NOMO-1 treated with dmso at 0.1 percent for 144 hours (cell line): ENCODE measurements at regions not wholly inside any gene's neighbourhood (a gene's known extent, or its start where the extent isn't known, plus 50 kb on each side); places are given as distances from the start of the nearest gene placed in this dataset.

Experiments
- DNase-seq: peaks from one replicate; lab custom pipeline; 2025; ENCODE audit not compliant: unreplicated experiment; lab: John Stamatoyannopoulos, UW

DNA sequence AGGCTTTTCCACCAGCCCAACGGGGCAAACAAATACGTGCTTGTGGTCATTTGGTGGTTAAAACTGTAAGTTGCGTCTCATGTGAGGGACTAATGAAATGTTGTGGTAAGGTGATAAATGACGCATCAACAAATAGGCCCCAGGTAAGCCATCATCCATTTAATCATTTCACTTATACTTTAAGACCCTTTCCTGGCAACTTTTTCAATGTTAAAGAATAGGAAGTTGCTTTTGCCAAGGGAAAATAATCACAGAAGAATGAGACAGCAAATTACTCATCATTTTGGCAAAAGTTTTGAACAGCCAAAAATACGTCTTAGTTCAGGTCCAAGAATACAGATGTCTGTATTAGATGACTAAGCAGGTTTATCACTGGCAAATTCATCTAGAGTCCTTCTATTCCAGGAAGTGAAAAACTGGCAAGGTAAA, 660.4 kb downstream of the SLITRK1 start:
- DNase-seq = no peak

GRCh38 chr13:83221256-83221655, 661.0 kb downstream of the SLITRK1 start:
- DNase-seq = no peak

- no peak for DNase-seq
Measured at GRCh38 chr13:83220241-83220640, 662.0 kb downstream of the SLITRK1 start.

DNA sequence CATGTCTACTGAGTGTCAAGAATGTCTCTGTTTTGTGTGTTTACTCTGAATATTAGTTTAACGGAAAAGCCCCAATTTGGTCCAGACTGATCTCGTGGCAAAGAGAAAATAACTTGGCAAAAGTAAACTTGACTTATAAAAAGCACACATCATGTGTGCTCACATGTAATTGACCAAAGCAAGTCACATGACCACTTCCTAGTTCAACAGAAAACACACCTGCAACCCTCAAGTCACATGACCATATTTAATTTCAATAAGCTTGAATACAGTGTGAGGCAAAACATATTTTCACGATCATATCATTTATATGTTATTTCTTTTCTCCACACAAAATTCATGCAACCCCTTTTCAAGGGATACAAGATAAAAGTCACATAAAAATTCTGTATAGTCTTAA, 662.4 kb downstream of the SLITRK1 start:
- no peak for DNase-seq

DNA sequence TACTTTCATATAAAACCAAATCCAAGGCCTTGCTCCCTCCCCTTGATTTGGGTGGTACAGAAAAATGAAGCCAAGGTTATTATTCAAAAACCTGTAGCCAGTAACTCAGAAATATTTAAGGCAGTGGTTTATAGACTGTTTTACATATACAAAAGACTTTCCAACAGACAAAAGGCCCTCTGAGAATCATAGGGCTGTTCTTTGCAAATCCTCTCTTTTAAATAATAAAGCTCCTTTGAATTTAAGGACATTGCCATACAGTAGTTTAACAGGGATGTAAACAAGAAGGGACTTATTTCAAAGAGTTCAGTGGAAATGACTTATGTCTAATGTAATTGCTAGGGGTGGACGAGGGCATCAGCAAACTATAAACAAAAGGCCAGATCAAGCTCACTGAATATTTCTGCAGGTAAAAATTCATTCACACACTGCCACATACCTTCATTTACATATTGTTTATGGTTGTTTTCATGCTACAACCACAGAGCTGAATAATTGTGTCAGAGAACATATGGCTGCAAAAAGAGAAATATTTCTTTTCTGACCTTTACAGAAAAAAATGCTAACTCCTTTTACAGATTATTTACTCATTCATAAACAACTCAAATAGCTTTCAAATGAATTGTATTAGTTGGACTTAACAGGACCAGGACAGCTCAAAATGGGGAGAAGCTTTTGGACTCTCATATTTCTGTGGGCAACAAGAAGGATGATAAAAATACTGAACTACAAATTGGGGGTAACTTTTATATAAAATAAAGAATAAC, 665.6 kb downstream of the SLITRK1 start:
- DNase-seq = no peak

DNA sequence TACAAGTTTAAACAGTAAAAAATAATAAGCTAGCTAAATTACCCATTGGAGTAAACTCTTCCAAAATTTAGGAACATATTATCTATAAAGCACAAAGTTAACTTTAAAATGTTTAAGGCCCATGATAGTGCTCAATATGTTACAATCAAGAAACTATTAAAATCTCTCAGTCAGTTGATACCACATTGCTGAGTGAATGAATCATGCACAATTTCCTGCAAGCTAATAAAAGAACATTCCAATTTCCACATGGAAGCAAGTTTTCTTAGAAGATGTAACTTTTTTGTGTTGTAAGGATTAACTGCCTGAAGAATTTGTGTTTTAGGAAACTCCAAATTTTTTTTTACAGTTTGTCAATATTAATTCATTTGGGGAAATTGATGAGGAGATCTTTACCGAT, 666.6 kb downstream of the SLITRK1 start:
- DNase-seq = no peak

GRCh38 chr13:83214452-83214851, 667.8 kb downstream of the SLITRK1 start:
- no peak for DNase-seq

GRCh38 chr13:83211301-83211700, 671.0 kb downstream of the SLITRK1 start:
- DNase-seq = no peak

DNA sequence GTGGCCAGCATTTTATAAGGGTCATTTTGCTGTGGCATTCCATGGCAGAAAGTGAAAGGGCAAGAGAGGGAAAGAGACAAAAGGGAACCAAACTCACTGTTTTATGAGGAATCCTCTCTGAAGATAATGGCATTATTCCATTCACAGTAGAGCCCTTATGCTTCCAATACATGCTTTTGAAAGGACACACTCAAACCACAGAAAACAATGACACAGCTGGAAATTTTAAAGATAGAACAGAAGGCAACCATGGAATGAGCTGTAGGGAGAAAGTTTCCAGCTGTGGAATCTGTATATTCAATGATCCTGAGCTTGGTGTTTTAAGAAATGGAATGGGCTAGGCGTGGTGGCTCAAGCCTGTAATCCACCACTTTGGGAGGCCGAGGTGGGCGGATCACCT, 677.4 kb downstream of the SLITRK1 start:
- DNase-seq = no peak

GRCh38 chr13:83201506-83201905, 680.8 kb downstream of the SLITRK1 start:
- DNase-seq = no peak

- DNase-seq = no peak
Measured at GRCh38 chr13:83197316-83197715, 685.0 kb downstream of the SLITRK1 start.

GRCh38 chr13:83190020-83190419, 692.3 kb downstream of the SLITRK1 start:
- no peak for DNase-seq

DNA sequence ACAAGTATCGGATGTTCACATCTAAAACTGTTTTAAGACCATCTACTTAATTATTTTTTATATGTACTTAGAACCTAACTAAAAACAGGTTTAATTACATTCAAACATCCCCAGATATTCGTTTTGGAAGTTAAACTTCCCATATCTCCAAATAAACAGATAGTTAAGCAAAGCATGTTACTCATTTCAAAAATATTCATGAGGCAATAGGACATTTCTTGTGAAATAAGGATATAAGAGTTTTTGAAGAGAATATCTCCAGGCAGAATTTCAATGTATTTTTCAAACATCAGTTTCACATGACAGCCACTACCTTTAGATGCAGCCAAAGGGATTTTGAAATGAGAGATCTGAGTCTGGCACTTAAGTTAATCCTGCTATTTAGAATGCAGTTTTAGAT, 697.5 kb downstream of the SLITRK1 start:
- no peak for DNase-seq

DNA sequence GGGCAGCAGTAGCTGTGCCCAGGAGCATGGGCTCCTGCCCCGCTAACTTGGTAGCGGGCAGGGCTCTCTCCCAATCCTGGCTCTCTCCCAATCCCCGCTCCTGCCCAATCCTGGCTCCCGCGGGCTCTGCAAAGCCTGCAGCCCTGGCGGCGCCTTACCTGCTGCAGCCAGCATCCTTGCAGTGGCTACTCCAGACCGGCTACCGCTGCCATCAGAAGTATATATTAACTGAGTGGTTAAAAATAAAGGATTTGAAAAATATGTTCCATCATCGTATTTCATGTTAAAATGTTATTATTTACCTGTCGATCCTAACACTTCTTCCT, 698.2 kb downstream of the SLITRK1 start:
- no peak for DNase-seq

DNA sequence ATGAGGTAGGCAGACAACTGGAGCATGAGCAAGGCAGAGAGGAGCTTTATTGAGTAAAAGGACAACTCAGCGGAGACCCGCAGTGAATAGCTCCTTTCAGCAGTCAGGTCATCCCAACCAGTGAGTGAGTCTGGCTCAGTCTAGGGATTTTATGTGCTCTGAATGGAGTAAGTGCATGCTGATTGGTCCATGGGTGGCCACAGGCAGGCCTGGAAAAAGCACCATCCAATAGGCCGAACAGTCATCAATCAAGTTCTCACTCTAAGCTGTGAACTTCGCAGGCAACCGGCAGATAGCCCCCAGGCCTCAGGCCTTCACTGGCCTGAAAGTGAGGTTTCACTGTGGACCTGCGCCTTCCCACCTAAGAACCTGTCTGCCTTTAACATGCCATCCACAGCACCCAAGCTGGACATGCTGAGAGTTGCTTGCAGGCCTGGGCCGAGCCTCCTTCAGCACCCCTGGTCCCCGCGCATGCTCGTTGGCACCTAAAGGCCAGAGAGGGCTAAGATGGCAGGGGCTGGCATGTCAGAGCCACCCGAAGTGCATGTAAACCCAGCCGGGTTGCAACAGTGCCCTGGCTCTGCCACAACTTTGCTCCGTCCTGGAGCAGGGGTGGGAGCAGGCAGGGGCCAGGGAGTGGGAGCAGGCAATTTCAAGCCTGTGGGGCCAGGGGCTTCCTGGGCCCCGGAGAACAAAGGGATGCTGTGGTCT, 698.7 kb downstream of the SLITRK1 start:
- DNase-seq = no peak

- no peak for DNase-seq
Measured at GRCh38 chr13:83182845-83183244, 699.4 kb downstream of the SLITRK1 start.

GRCh38 chr13:83178008-83178407, 704.3 kb downstream of the SLITRK1 start:
- no peak for DNase-seq

- no peak for DNase-seq
Measured at GRCh38 chr13:83168590-83168989, 713.7 kb downstream of the SLITRK1 start.

- no peak for DNase-seq
Measured at GRCh38 chr13:83167203-83167602, 715.1 kb downstream of the SLITRK1 start.

DNA sequence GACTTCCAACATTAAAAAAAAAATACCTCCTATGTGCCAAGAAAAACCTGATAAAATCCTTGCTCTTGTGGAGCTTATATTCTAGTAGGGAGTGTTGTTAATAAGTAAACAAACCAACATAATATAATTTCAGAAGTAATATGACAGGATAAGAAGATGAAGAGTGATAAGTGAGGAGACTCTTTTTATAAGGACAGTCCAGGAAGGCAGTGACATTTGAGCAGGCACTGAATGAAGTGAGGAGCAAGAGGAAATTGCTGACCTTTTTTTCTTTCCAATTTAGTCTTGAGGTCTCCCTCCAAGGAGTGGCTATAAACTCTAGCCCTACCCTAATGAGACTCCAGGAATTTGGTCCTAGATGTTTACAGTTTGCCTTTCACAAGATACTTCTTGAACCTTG, 715.7 kb downstream of the SLITRK1 start:
- no peak for DNase-seq

DNA sequence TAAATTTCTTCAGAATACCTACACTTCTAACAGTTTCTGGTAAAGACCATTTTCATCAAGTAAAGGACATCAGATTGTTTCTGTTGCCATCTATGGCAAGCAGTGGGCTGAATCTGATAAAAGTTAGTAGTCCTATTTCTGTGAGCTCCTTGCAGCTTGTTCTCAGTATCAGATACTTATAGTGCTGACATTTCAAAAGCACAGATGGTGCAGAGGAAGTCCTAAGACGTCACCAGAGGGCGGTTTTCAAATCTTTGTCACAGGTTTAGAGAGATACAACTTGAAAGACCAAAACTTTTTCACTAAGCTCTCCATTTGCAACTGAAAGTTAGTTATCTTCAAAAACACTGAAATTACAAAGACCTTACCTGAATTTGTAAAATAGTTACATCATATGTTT, 719.8 kb downstream of the SLITRK1 start:
- DNase-seq = no peak

GRCh38 chr13:83153848-83154247, 728.4 kb downstream of the SLITRK1 start:
- DNase-seq = no peak

DNA sequence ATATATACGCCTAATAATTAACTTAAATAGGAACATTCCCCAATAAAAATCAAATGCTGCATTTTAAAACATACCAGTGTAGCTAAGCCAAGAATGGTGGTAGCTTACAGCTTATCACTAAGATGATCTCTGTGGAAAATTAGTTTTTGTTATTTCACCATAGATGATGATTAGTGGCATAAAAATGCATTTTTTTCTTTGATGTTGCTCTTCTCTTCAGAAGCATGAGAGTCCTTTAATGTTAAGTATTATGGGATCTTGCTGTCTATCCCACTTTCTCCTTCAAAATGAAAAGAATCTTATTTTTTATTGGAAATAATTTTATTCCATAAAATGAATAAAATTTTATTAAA, 731.0 kb downstream of the SLITRK1 start:
- no peak for DNase-seq
